CD4-positive, alpha-beta T cell (primary cell): ENCODE measurements at regions not wholly inside any gene's neighbourhood (a gene's known extent, or its start where the extent isn't known, plus 50 kb on each side); places are given as distances from the start of the nearest gene placed in this dataset.

Source experiments
- ATAC-seq: fragments of 200-7000 bp; cut with Tn5 transposase; one replicate; pipeline ENCODE4 v1.10.0; 2022; ENCODE audit warnings: mild to moderate bottlenecking; ENCODE audit not compliant: poor library complexity
- CTCF ChIA-PET: fragments of 350-600 bp; sonication (Branson Sonifier 250); formaldehyde crosslinking; loops from one replicate; lab custom pipeline; 2021; ENCODE audit warnings: antibody characterized with exemption, inconsistent platforms; lab: Charles Lee
- POLR2A ChIA-PET: fragments of 350-600 bp; sonication (Branson Sonifier 250); formaldehyde crosslinking; loops from one replicate; lab custom pipeline; 2021; ENCODE audit warnings: antibody characterized with exemption, inconsistent platforms; lab: Charles Lee
- DNase-seq, 14 experiments: peaks; one replicate each; pipeline ENCODE4 v3.0.0-alpha.2; 2013 to 2020; ENCODE audit warnings: mixed read lengths in 2 of 14
- H3K27ac ChIP-seq, 2 donors: one replicate each; pipeline versions ENCODE4 v1.5.1 to v1.7.0; 2013; ENCODE audit warnings: low read length in 2 of 2, low read depth in 1 of 2, mild to moderate bottlenecking in 1 of 2
- H3K27me3 ChIP-seq, 2 experiments: 1 replicate in 1 of 2; 2 replicates in 1 of 2; pipeline versions ENCODE4 v1.6.1 to v1.7.0; 2013; ENCODE audit warnings: low read length in 2 of 2, control low read depth in 1 of 2, mild to moderate bottlenecking in 1 of 2, moderate library complexity in 1 of 2; ENCODE audit not compliant: insufficient read depth in 2 of 2, control insufficient read depth in 1 of 2
- H3K36me3 ChIP-seq: one replicate; pipeline ENCODE4 v1.6.1; 2013; ENCODE audit warnings: low read length, control low read depth; ENCODE audit not compliant: insufficient read depth
- H3K4me1 ChIP-seq: one replicate; pipeline ENCODE4 v1.6.1; 2013; ENCODE audit warnings: low read length, control low read depth; ENCODE audit not compliant: insufficient read depth
- H3K4me3 ChIP-seq: one replicate; pipeline ENCODE4 v1.5.1; 2013; ENCODE audit warnings: mild to moderate bottlenecking, low read length, moderate library complexity
- H3K9me3 ChIP-seq, 2 experiments: 1 replicate in 1 of 2; 2 replicates in 1 of 2; pipeline versions ENCODE4 v1.6.1 to v1.7.0; 2013; ENCODE audit warnings: low read length in 2 of 2, mild to moderate bottlenecking in 2 of 2, control low read depth in 1 of 2, moderate library complexity in 1 of 2; ENCODE audit not compliant: control insufficient read depth in 1 of 2, insufficient read depth in 1 of 2
- H3K27ac Mint-ChIP-seq: one replicate; pipeline ENCODE4 v1.8.0; 2020; ENCODE audit warnings: mixed read lengths
- H3K27me3 Mint-ChIP-seq: one replicate; pipeline ENCODE4 v1.8.0; 2021; ENCODE audit warnings: mixed read lengths
- H3K36me3 Mint-ChIP-seq: one replicate; pipeline ENCODE4 v1.8.0; 2021; ENCODE audit warnings: low read depth, mixed read lengths
- H3K4me1 Mint-ChIP-seq: one replicate; pipeline ENCODE4 v1.8.0; 2021; ENCODE audit warnings: low read depth, mixed read lengths
- H3K4me3 Mint-ChIP-seq: one replicate; pipeline ENCODE4 v1.8.0; 2020; ENCODE audit warnings: mild to moderate bottlenecking, mixed read lengths
- H3K9me3 Mint-ChIP-seq: one replicate; pipeline ENCODE4 v1.8.0; 2020; ENCODE audit warnings: mixed read lengths
- CTCF ChIP-seq: fragments of 200-600 bp; IDR thresholded peaks from one replicate; pipeline ENCODE4 v1.8.0; 2022; ENCODE audit warnings: antibody characterized with exemption, mild to moderate bottlenecking
- intact Hi-C, 2 experiments: fragments of 100-400 bp; cut with DNase I in 1 of 2; cut with micrococcal nuclease in 1 of 2; formaldehyde crosslinking; loops; one replicate each; pipeline versions ENCODE4 v1.15.1 to v1.9.0; 2023 to 2025; cut with DNase I, micrococcal nuclease

GRCh38 chr6:27106382-27106781, 141.1 kb upstream of the PRSS16 start:
- Histone ChIP-seq H3K36me3 (no peaks in the 10 kb centered on the region), H3K27me3 (no peaks in the 10 kb centered on the region), H3K4me1 (no peaks in the 10 kb centered on the region), H3K9me3 (peaks cover 0 to 2% of the 10 kb centered on the region in 2 experiments), H3K27ac (no peak overlapping the region), H3K4me3 (no peak overlapping the region)
- intact Hi-C loops, result no loop called here
- DNase-seq, result no peak
- ChIA-PET CTCF (no interaction called here), POLR2A (no interaction called here)
- Mint-ChIP-seq H3K4me3 (no peak overlapping the region), H3K9me3 (no peaks in the 10 kb centered on the region), H3K27ac (no peak overlapping the region), H3K4me1 (no peaks in the 10 kb centered on the region), H3K27me3 (peaks cover 58% of the 10 kb centered on the region), H3K36me3 (no peaks in the 10 kb centered on the region)
- no peak for ATAC-seq
- TF ChIP-seq CTCF, result no peak

GRCh38 chr6:27111743-27112142, 135.8 kb upstream of the PRSS16 start:
- ChIA-PET CTCF (no interaction called here), POLR2A (no interaction called here)
- ATAC-seq (no peak), DNase-seq (no peak)
- Histone ChIP-seq H3K27me3 (peaks cover 15 to 16% of the 10 kb centered on the region in 2 experiments), H3K27ac (no peak overlapping the region), H3K4me3 (no peak overlapping the region), H3K36me3 (no peaks in the 10 kb centered on the region), H3K4me1 (no peaks in the 10 kb centered on the region), H3K9me3 (peaks cover 0 to 9% of the 10 kb centered on the region in 2 experiments)
- no peak for TF ChIP-seq CTCF
- no peaks in the 10 kb centered on the region for H3K4me1 Mint-ChIP-seq
- H3K27me3 Mint-ChIP-seq, result peaks cover 54% of the 10 kb centered on the region
- H3K36me3 Mint-ChIP-seq, result no peaks in the 10 kb centered on the region
- H3K27ac Mint-ChIP-seq, result no peak overlapping the region
- no peaks in the 10 kb centered on the region for H3K9me3 Mint-ChIP-seq
- intact Hi-C loops, result no loop called here
- no peak overlapping the region for H3K4me3 Mint-ChIP-seq

GRCh38 chr6:27112974-27113373, 134.5 kb upstream of the PRSS16 start:
- TF ChIP-seq CTCF, result no peak
- Mint-ChIP-seq H3K9me3 (no peaks in the 10 kb centered on the region), H3K4me1 (no peaks in the 10 kb centered on the region), H3K4me3 (no peak overlapping the region), H3K27me3 (peaks cover 50% of the 10 kb centered on the region), H3K36me3 (no peaks in the 10 kb centered on the region), H3K27ac (no peak overlapping the region)
- Histone ChIP-seq H3K27ac (no peak overlapping the region), H3K36me3 (no peaks in the 10 kb centered on the region), H3K4me3 (no peak overlapping the region), H3K9me3 (peaks cover 0 to 9% of the 10 kb centered on the region in 2 experiments), H3K4me1 (no peaks in the 10 kb centered on the region), H3K27me3 (peaks cover 15 to 16% of the 10 kb centered on the region in 2 experiments)
- CTCF ChIA-PET, result no interaction called here
- POLR2A ChIA-PET, result no interaction called here
- DNase-seq (no peak), ATAC-seq (no peak)
- intact Hi-C loops, result no loop called here
